ENCODE measurements at regions not wholly inside any gene's neighbourhood (a gene's known extent, or its start where the extent isn't known, plus 50 kb on each side); places are given as distances from the start of the nearest gene placed in this dataset.

DNA sequence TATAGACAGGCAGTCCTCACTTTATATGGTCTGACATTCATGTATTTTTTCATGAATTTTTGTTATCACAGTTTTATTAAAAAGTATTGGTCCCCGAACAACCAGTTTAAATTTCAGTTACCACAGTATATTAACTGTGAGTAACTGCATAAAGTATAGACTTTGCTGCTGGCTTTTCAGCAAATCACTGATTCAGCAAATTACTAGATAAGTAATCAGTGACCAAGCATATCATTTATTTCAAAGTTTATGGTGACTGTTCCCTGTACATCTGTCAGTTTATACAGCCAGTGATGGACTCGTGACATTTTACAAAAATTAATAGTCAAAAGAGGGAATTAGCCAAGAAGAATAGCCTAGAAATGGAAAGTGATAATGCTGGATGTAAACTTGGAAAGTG lies 266.7 kb upstream of the CHRM2 start:
- Histone ChIP-seq H3K27ac (ENCODE audit: insufficient read length, low read depth, low read length) (no peak overlapping the region), H3K9ac (ENCODE audit: extremely low read depth, insufficient read length, low read length) (no peak overlapping the region), H3K4me1 (ENCODE audit: insufficient read depth, low read length) (no peaks in the 10 kb centered on the region), H3K18ac (ENCODE audit: insufficient read length, low read depth, low read length) (no peak overlapping the region), H4K8ac (replicated peaks; ENCODE audit: insufficient read length, low read depth, low read length) (no peak overlapping the region), H3K56ac (ENCODE audit: insufficient read length, low read depth, low read length) (no peak overlapping the region), H2AK5ac (ENCODE audit: insufficient read length, low read length) (no peak overlapping the region), H2BK120ac (ENCODE audit: low read depth, low read length, poor library complexity, severe bottlenecking) (no peak overlapping the region), H2BK20ac (ENCODE audit: low read depth, low read length, poor library complexity, severe bottlenecking) (no peak overlapping the region), H4K5ac (ENCODE audit: insufficient read length, low read depth, low read length) (no peak overlapping the region), H2BK12ac (ENCODE audit: insufficient read length, low read depth, low read length) (no peak overlapping the region), H2AFZ (ENCODE audit: low read length) (no peak overlapping the region), H3K9me3 (ENCODE audit: control insufficient read depth, low read depth, low read length) (no peaks in the 10 kb centered on the region), H3K23me2 (ENCODE audit: insufficient read length, low read depth, low read length, poor library complexity, severe bottlenecking) (no peaks in the 10 kb centered on the region), H2BK5ac (ENCODE audit: insufficient read length, low read length) (no peak overlapping the region), H4K20me1 (ENCODE audit: control insufficient read depth, insufficient read depth, insufficient read length) (no peaks in the 10 kb centered on the region), H3K4me2 (ENCODE audit: insufficient read depth, insufficient read length, low read length) (no peak overlapping the region), H3K4ac (ENCODE audit: low read depth, low read length) (no peak overlapping the region), H3T11ph (ENCODE audit: low read length) (no peak overlapping the region), H2BK15ac (ENCODE audit: low read depth, low read length) (no peak overlapping the region), H3K14ac (ENCODE audit: insufficient read depth, low read length) (no peak overlapping the region), H3K79me1 (ENCODE audit: insufficient read depth, low read depth, low read length, poor library complexity, severe bottlenecking) (no peaks in the 10 kb centered on the region), H3K27me3 (ENCODE audit: insufficient read depth, low read length) (no peaks in the 10 kb centered on the region), H4K91ac (ENCODE audit: insufficient read length, low read depth, low read length) (no peak overlapping the region), H3K23ac (ENCODE audit: insufficient read length, low read depth, low read length) (no peak overlapping the region), H3K79me2 (ENCODE audit: insufficient read depth, low read length) (no peaks in the 10 kb centered on the region)
- Mint-ChIP-seq H3K4me1 (no peaks in the 10 kb centered on the region), H3K27me3 (ENCODE audit: low read depth) (no peaks in the 10 kb centered on the region), H3K4me3 (no peak overlapping the region), H3K9me3 (peaks cover 0 to 7% of the 10 kb centered on the region in 2 experiments; a peak in 1 of 5 replicates), H3K36me3 (ENCODE audit: insufficient read depth in 1 of 3, low read depth in 3 of 3) (no peaks in the 10 kb centered on the region), H3K27ac (no peak overlapping the region)
- WGBS (ENCODE audit: extremely low coverage, insufficient read length, low lambda C conversion rate) = no CpG with 5 or more reads among the region's 2 CpGs
- TF ChIP-seq, protein P1, sequence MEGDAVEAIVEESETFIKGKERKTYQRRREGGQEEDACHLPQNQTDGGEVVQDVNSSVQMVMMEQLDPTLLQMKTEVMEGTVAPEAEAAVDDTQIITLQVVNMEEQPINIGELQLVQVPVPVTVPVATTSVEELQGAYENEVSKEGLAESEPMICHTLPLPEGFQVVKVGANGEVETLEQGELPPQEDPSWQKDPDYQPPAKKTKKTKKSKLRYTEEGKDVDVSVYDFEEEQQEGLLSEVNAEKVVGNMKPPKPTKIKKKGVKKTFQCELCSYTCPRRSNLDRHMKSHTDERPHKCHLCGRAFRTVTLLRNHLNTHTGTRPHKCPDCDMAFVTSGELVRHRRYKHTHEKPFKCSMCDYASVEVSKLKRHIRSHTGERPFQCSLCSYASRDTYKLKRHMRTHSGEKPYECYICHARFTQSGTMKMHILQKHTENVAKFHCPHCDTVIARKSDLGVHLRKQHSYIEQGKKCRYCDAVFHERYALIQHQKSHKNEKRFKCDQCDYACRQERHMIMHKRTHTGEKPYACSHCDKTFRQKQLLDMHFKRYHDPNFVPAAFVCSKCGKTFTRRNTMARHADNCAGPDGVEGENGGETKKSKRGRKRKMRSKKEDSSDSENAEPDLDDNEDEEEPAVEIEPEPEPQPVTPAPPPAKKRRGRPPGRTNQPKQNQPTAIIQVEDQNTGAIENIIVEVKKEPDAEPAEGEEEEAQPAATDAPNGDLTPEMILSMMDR (conservative IDR thresholded peaks at IDR 0.05) = no peak
- DNase-seq = no peak
